Renal pelvis (tissue), 1 donor: ENCODE measurements at regions not wholly inside any gene's neighbourhood (a gene's known extent, or its start where the extent isn't known, plus 50 kb on each side); places are given as distances from the start of the nearest gene placed in this dataset.

Source experiments
- DNase-seq: peaks from one replicate; pipeline ENCODE4 v3.0.0-alpha.2; 2013

DNA sequence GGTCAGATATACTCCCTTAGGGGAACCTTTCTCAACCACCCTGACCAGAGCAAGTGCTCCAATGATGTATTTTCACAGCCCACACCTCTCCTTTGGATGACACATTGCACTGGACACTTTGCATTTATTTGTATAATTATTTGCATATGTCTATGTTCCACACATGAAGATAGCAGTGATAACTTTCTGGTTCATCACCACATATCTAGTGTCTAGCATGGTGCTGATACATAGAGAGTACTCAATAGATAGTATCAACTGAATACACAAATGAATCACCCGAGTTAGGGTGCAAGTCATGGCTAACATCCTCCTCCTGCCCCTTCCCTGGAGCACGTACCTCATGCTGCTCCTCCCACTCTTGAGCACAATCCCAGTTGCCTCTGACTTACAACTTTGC, 617.6 kb downstream of the EBF1 start:
- no peak for DNase-seq

GRCh38 chr5:158478139-158478538, 619.2 kb upstream of the CLINT1 start:
- no peak for DNase-seq

DNA sequence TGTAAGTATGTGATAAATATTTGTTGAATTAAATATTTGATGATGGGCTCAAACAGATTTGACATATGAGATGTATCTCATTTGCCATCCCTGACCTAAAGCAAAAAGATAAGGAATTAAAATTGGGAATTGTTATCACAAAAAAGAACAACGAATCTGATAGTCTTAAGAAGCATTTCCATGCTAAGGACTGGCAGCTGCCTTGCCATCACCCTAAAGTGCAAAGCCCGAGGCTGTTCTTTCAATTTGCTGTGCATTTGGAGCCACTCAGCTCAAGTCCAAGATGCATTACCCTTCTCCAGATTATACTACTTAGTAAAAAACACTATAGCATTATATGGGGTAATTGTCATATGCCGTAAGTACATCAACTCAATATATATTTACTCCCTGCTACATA, 618.3 kb upstream of the CLINT1 start:
- no peak for DNase-seq

GRCh38 chr5:158473016-158473635, 614.2 kb upstream of the CLINT1 start:
- DNase-seq: no peak

GRCh38 chr5:158471535-158471924, 612.6 kb upstream of the CLINT1 start:
- no peak for DNase-seq

- no peak for DNase-seq
These were observed 612.0 kb upstream of the CLINT1 start for GRCh38 chr5:158470764-158471534.

DNA sequence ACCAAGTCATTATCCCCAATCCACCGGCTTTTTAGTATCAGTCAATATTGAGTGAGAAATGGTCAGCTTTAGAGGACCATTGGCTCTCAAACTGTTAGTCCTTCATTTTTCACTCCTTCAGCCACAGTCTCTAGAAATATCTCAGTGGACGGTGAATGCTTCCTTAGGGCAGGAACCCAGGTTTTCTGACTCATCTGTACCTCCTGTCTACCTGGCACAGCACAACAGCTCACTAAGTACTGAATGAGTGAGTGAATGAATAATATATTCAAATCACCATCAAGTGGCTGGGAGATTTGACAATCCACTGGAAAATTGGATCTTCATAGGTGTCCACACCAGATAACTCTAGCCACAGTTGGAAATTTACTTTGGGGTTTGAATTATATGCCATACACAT, 609.5 kb upstream of the CLINT1 start:
- no peak for DNase-seq

DNA sequence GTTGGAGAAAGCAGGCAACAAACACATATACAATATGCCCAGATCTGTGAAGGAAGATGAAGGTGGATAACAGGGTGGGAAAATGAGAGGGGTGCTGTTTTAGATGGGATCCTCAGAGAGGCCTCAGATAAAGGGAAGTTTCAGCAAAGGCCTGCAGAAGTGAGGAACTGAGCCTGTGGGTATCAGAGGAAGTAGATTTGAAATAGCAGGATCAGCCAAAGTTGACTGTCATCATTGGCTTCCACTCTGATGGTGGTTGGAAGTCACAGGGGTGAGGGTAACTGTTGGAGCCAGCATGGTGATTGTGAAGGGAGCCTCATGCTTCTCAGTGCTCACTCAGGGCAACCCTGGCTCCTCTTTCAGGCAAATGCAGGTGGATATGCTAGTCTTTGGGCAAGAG, 607.2 kb upstream of the CLINT1 start:
- DNase-seq: no peak

- no peak for DNase-seq
These were observed 606.4 kb upstream of the CLINT1 start for GRCh38 chr5:158465086-158465972.

- DNase-seq: no peak
These were observed 605.4 kb upstream of the CLINT1 start for GRCh38 chr5:158464383-158464782.

DNA sequence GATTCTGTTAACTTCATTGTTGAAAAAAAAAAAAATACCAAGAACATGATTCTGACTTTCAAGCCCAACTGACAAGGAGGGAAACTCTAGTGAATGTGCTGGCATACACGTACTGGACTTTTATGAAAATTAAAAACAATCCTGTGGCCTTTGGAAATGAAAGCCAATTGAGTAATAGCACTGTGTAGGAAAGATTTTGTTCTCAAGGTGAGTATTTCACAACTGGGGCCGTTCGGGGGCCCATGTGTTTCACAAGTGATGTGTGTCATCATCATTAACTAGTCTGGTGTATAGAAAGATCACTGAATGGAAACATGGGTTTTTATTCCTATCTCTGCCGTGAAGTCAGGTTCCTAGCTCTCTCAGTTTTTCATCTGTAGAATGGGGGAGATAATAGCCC, 605.0 kb upstream of the CLINT1 start:
- no peak for DNase-seq

- no peak for DNase-seq
These were observed 604.2 kb upstream of the CLINT1 start for GRCh38 chr5:158463188-158463587.

- DNase-seq: no peak
These were observed 603.6 kb upstream of the CLINT1 start for GRCh38 chr5:158462349-158463114.

DNA sequence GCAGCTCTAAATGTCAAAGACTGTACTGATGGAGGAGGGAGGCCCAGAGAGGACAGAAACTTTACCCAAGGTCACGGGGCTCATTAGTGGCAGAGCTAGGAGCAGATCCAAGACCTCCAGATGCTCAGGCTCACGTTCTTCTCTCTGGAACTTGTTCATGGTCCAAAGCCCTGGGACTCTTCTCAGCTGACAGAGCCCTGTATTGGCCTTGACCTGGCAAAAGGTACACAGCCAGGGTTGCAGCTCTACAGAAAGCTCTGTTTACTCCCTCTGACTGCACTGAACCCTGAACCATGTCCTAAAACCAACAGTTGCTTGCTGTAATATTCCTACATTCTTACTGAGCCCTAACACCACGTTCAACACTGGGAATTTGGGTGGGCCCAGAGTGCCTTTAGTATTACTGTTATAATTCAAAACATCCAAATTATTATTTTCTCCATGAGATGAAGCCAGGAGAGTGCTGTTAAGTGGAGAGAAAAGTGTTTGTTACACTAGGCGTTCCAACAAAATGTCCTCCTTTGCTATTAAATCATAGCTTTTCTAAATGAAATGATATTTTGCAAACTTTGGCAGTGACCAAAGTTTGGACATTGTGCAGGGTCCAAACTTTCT, 602.4 kb upstream of the CLINT1 start:
- no peak for DNase-seq

- DNase-seq: no peak
These were observed 599.1 kb upstream of the CLINT1 start for GRCh38 chr5:158458086-158458485.

GRCh38 chr5:158456756-158457155, 597.8 kb upstream of the CLINT1 start:
- DNase-seq: no peak

DNA sequence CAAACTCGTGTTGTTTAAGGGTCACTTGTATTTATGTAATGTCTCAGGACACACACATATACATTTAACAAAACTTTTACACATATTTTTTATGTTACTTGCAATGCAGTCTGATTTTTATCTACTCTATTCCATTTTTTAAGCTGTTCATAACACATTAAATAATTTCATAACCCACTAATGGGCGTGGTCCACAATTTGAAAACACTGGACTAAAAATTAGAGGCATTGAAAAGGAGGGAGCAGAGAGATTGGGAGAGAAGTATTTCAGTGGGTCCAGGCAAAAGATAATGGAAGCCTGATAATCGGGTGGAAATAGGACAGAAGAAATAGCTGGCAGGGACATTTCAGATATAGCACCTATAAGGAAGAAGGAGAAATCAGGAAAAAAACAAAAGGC, 597.3 kb upstream of the CLINT1 start:
- no peak for DNase-seq

DNA sequence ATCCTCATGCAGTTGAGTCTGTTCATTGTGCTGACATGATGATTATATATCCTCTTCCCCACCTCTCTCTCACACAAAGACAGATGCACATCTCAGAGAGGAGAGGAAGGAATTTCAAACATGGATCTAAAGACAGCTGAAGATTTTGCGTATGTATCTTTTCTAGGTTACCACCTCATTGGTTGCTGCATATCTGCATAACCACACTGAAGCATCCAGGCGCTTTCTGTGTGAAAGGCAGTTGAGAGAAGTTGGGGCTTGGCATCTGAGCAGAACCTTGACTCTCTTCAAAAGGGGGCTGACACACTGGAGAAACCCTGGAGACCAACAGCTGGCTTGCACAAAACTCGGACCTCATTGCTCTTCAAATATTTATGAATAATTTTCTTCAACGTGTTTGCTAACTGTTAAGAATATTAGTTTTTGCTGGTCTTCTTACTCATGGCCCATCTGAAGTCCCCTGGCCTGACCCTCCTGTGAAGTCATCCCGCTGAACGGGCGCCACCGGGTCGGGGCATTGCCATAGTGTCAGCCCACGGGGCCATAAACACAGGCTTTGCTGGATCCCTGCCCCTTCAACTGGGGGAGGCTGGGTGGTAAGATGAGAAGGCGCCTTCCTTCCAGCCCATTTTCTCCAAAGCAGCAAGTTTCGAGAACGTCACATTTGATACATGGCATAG, 593.2 kb upstream of the CLINT1 start:
- DNase-seq: no peak

DNA sequence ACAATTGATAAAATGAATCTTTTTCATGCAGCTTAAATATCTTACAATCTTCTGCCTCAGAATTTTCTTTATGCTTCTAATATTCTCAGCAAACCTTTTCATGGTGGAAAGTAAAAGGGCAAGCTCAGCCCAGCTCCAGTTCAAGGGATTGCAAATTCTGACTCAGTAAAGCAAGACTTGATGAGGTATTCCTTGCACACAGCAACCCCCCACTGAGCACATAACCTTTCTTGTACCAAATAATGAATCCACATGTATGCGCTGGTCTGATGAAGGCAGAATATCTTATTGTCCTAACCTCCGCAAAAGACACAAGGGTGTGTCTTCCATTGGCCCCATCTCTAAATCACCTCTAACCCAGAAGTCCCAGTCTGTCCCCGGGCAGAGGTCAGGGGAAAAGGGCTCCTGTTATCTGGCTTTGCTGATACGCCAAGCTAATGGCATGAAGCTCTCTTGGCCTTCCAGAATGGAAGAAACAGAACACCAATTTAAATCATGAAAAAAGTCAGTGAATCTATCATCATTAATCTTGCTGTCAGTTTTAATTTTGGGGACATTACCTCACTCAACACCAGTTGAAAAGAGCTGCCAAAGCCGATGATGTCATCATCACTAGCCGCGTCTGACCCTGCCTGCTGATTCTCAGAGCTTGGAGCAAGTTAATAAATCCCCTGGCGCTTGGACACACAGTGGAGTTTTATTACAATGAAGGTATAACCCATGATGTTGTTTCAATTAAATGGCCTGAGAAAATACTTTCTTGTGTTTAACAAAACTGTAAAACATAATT, 592.5 kb upstream of the CLINT1 start:
- DNase-seq: no peak

DNA sequence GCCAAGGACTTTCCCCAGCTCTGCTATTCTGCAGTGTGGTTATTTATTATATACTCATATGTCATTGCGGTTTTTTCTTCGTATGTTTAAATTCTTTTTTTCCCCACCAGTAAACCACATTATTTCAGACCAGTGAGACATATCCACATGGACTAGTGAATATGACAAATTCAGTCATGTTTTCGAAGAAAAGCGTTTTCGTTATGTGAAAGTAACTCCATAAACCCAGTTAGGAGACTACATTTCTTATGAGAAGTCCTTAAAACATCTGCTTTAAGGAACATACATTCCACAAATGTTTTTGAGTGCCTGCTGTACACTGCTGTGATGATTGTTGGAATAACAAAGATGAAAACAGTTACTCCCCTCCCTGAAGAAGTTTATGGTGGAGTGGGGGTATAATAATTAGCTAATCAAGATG, 591.8 kb upstream of the CLINT1 start:
- no peak for DNase-seq
